ENCODE measurements at regions not wholly inside any gene's neighbourhood (a gene's known extent, or its start where the extent isn't known, plus 50 kb on each side); places are given as distances from the start of the nearest gene placed in this dataset.

DNA sequence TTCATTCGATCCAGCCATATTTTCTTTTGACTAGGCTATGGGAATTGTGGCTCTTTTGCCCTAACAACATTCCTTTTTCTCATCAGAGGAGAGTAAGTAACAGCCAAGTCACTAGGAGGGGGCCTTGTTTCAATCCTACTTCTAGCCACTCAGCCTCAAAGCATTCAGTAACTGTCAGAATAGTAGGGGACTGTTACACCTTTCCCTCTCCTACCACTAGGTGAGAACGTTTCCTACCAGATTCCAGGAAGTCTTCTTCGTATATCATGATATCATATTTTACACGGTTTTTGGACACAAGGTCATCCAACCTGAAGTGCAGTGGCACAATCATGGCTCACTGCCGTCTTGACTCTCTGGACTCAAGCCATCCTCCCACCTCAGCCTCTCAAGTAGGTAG, 171.3 kb upstream of the CDH12 start:
- TF ChIP-seq CTCF (IDR thresholded peaks at IDR 0.05): no peak
- DNase-seq: no peak
- no peak overlapping the region for H3K4me3 ChIP-seq
- no peak overlapping the region for H3K27ac ChIP-seq
- no peaks in the 10 kb centered on the region for H3K4me1 ChIP-seq (ENCODE audit: insufficient read depth)
- 72 to 81% (median 80%) methylated on average over 5 of the region's 5 CpGs for WGBS, 3 donors
- intact Hi-C loops (cut with DNase I): no loop called here
- H3K9me3 ChIP-seq: no peaks in the 10 kb centered on the region
- H3K27me3 ChIP-seq: no peaks in the 10 kb centered on the region
- no peaks in the 10 kb centered on the region for H3K36me3 ChIP-seq

GRCh38 chr5:23014825-23015224, 161.7 kb upstream of the CDH12 start:
- Histone ChIP-seq H3K27ac (no peak overlapping the region), H3K4me3 (no peak overlapping the region), H3K27me3 (no peaks in the 10 kb centered on the region), H3K36me3 (no peaks in the 10 kb centered on the region), H3K4me1 (ENCODE audit: insufficient read depth) (no peaks in the 10 kb centered on the region), H3K9me3 (no peaks in the 10 kb centered on the region)
- intact Hi-C loops (cut with DNase I): no loop called here
- no peak for DNase-seq
- TF ChIP-seq EP300 (IDR thresholded peaks at IDR 0.05) (no peak), CTCF (IDR thresholded peaks at IDR 0.05) (no peak), POLR2A (IDR thresholded peaks at IDR 0.05) (no peak)
- 64 to 71% (median 69%) methylated on average over 4 of the region's 4 CpGs for WGBS, 3 donors

DNA sequence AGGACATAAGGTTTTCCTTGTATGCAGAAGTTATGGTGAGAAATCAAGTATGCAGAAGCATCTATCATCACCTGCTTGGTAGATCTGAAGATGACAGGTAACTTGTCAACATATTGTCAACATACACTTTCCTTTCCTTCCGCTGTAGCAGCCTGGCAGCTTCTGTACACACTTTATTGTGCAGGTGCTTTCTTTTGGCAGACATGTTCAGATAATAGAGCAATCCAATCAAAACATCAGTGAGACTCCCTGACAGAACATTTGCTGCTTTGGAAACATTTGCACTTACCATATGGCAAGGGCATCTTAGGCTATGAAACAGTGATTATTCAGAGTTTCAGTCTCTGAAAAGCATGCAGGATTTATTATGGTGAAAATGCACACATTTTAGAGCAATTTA, 161.1 kb upstream of the CDH12 start:
- TF ChIP-seq EP300 (IDR thresholded peaks at IDR 0.05): no peak
- TF ChIP-seq POLR2A (IDR thresholded peaks at IDR 0.05): no peak
- no peak for TF ChIP-seq CTCF (IDR thresholded peaks at IDR 0.05)
- Histone ChIP-seq H3K4me1 (ENCODE audit: insufficient read depth) (no peaks in the 10 kb centered on the region), H3K27ac (no peak overlapping the region), H3K9me3 (no peaks in the 10 kb centered on the region), H3K27me3 (no peaks in the 10 kb centered on the region), H3K4me3 (no peak overlapping the region), H3K36me3 (no peaks in the 10 kb centered on the region)
- intact Hi-C loops (cut with DNase I): no loop called here
- WGBS, 3 donors: 36 to 87% (median 50%) methylated on average over 1 of the region's 1 CpG
- DNase-seq: no peak

DNA sequence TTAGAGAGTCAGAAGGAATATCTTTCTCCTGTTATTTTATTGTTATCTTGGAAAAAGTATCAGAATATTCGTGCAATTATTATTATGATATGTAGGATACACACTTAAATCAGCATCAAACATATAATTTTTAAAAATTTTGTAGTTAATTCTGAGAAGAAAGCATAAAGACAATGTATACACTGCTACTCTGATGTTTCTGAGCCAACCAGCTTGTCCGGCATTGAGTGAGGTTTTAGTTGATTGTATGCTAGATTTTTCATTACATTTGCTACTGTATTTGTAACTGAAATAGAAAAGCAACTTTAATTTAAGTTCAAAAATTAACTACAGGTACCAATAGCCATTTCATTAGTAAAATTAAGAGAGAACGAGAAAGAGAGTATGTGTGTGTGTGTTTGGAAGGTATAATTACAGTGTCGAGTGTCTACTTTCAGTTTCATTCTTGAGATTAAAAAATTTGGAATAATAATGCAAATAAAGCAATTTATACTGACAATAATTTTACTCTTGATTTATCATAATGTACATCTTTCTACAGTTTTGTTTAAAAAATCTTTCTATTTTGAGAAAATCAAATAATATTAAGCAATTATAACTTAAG, 160.4 kb upstream of the CDH12 start:
- 4 to 10% (median 5%) methylated on average over 4 of the region's 4 CpGs for WGBS, 3 donors
- intact Hi-C loops (cut with DNase I): no loop called here
- no peaks in the 10 kb centered on the region for H3K9me3 ChIP-seq
- no peak overlapping the region for H3K27ac ChIP-seq
- no peak overlapping the region for H3K4me3 ChIP-seq
- H3K36me3 ChIP-seq: no peaks in the 10 kb centered on the region
- no peak for DNase-seq
- H3K4me1 ChIP-seq (ENCODE audit: insufficient read depth): no peaks in the 10 kb centered on the region
- TF ChIP-seq POLR2A (IDR thresholded peaks at IDR 0.05) (no peak), EP300 (IDR thresholded peaks at IDR 0.05) (no peak), CTCF (IDR thresholded peaks at IDR 0.05) (no peak)
- no peaks in the 10 kb centered on the region for H3K27me3 ChIP-seq

All from ovary (tissue), 7 donors.